SK-N-MC (cell line): ENCODE measurements at regions not wholly inside any gene's neighbourhood (a gene's known extent, or its start where the extent isn't known, plus 50 kb on each side); places are given as distances from the start of the nearest gene placed in this dataset.

ENCODE experiments used
- EZH2 ChIP-seq: fragments of 200-600 bp; sonication (generic); IDR thresholded peaks from one replicate; pipeline ENCODE4 v1.6.1; 2017; ENCODE audit warnings: antibody characterized with exemption
- FOXP2 ChIP-seq: optimal IDR thresholded peaks from 2 replicates; pipeline ENCODE3; 2011; ENCODE audit warnings: mild to moderate bottlenecking, moderate library complexity; ENCODE audit not compliant: insufficient read depth; ENCODE audit errors: extremely low read length, control extremely low read depth
- POLR2AphosphoS5 ChIP-seq: IDR thresholded peaks from 2 replicates; pipeline ENCODE4 v1.6.1; 2012; ENCODE audit warnings: mild to moderate bottlenecking, low read depth, low read length, borderline replicate concordance

DNA sequence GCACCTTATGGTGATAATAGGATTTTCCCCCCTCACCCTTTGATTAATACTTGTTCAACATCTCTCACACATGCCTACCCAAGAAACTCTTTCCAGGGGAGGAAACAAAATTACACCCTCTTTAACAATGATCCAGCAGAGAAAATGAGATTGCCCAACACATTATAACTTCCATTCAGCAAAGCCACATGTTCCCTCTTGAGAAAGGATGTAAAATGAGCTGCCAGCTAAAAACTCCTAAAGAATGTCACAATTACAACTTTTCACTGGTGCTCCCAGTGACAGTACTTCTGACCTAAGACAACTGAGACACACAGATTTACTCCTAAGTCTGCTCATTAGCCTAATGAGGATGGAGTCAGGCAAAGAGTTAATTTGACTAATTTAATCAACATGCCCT, 621.4 kb downstream of the DIAPH3 start:
- no peak for TF ChIP-seq EZH2
- no peak for TF ChIP-seq FOXP2
- TF ChIP-seq POLR2AphosphoS5 = peak; percentile 59; the same call in 1 of the 2 replicates
